Endothelial cell of umbilical vein (primary cell): ENCODE measurements at regions not wholly inside any gene's neighbourhood (a gene's known extent, or its start where the extent isn't known, plus 50 kb on each side); places are given as distances from the start of the nearest gene placed in this dataset.

Experiments used
- BruUV-seq: library from RNA; stranded (reverse); fragments of 400-500 nt; replicated peaks from 2 replicates; lab custom pipeline; 2021; lab: Mats Ljungman, UMichigan
- CTCF ChIA-PET: fragments of 300-600, 350-600 bp; sonication (Branson Sonifier 250); formaldehyde crosslinking; loops from one replicate; lab custom pipeline; 2021; ENCODE audit warnings: antibody characterized with exemption, inconsistent platforms; lab: Charles Lee
- POLR2A ChIA-PET: fragments of 300-600, 350-600 bp; sonication (Branson Sonifier 250); formaldehyde crosslinking; loops from one replicate; lab custom pipeline; 2021; ENCODE audit warnings: antibody characterized with exemption, inconsistent platforms; lab: Charles Lee
- DNase-seq: peaks from one replicate; pipeline ENCODE4 v3.0.0-alpha.2; 2011; ENCODE audit warnings: low read depth, low spot score
- FAIRE-seq: peaks from 2 replicates; lab custom pipeline; 2011; peaks lifted over from hg19 to GRCh38; lab: Jason Lieb, UNC
- H2AFZ ChIP-seq: 2 replicates; pipeline ENCODE4 v1.6.0; 2012; ENCODE audit warnings: low read depth, low read length, control low read depth, inconsistent platforms
- H3K27ac ChIP-seq: 2 replicates; pipeline ENCODE4 v1.5.1; 2011; ENCODE audit warnings: low read depth, mild to moderate bottlenecking, control low read depth, low read length, moderate library complexity; ENCODE audit not compliant: insufficient read depth
- H3K27me3 ChIP-seq, 2 experiments: 2 replicates each; pipeline versions ENCODE4 v1.6.0 to v1.6.1; 2011; ENCODE audit warnings: low read length in 2 of 2, mixed read lengths in 1 of 2; ENCODE audit not compliant: control insufficient read depth in 2 of 2, insufficient read depth in 2 of 2
- H3K36me3 ChIP-seq, 2 experiments: 2 replicates in 1 of 2; 3 replicates in 1 of 2; pipeline ENCODE4 v1.5.1; 2011; ENCODE audit warnings: low read length in 2 of 2, mild to moderate bottlenecking in 1 of 2, moderate library complexity in 1 of 2; ENCODE audit not compliant: control insufficient read depth in 2 of 2, insufficient read depth in 2 of 2; ENCODE audit errors: extremely low read depth in 1 of 2
- H3K4me1 ChIP-seq: 3 replicates; pipeline ENCODE4 v1.5.1; 2011; ENCODE audit warnings: mild to moderate bottlenecking, low read length; ENCODE audit not compliant: control insufficient read depth, insufficient read depth; ENCODE audit errors: extremely low read depth
- H3K4me2 ChIP-seq: 2 replicates; pipeline ENCODE4 v1.6.1; 2011; ENCODE audit warnings: low read length, control low read depth, mixed read lengths; ENCODE audit not compliant: insufficient read depth
- H3K4me3 ChIP-seq, 3 experiments: fragments of 200-600 bp in 1 of 3; sonication (generic), shearing (Covaris generic) in 1 of 3; replicated peaks in 1 of 3; 2 replicates each; pipeline ENCODE4 v1.5.1; 2011 to 2016; ENCODE audit warnings: control low read depth in 3 of 3, low read length in 3 of 3, mild to moderate bottlenecking in 2 of 3, inconsistent platforms in 1 of 3, low read depth in 1 of 3, moderate library complexity in 1 of 3; ENCODE audit not compliant: insufficient read depth in 1 of 3
- H3K79me2 ChIP-seq: 2 replicates; pipeline ENCODE4 v1.6.0; 2012; ENCODE audit warnings: low read length, inconsistent platforms; ENCODE audit not compliant: control insufficient read depth, insufficient read depth
- H3K9ac ChIP-seq: replicated peaks from 2 replicates; pipeline ENCODE3; 2011; ENCODE audit warnings: low read length, control low read depth; ENCODE audit not compliant: insufficient read depth; ENCODE audit errors: extremely low read depth
- H3K9me1 ChIP-seq: replicated peaks from 3 replicates; pipeline ENCODE4 v1.6.0; 2011; ENCODE audit warnings: mild to moderate bottlenecking, low read length; ENCODE audit not compliant: control insufficient read depth, insufficient read depth; ENCODE audit errors: extremely low read depth
- H3K9me3 ChIP-seq: replicated peaks from 2 replicates; pipeline ENCODE4 v1.5.1; 2012; ENCODE audit warnings: low read length, inconsistent platforms; ENCODE audit not compliant: control insufficient read depth, insufficient read depth
- H4K20me1 ChIP-seq: replicated peaks from 2 replicates; pipeline ENCODE3; 2011; ENCODE audit warnings: mild to moderate bottlenecking, low read length; ENCODE audit not compliant: control insufficient read depth, insufficient read depth; ENCODE audit errors: extremely low read depth
- EZH2 ChIP-seq: IDR thresholded peaks from 2 replicates; pipeline ENCODE4 v1.6.1; 2012; ENCODE audit warnings: borderline replicate concordance, low read depth, mild to moderate bottlenecking, moderate library complexity, low read length, inconsistent platforms; ENCODE audit not compliant: severe bottlenecking
- FOS ChIP-seq: IDR thresholded peaks from 2 replicates; pipeline ENCODE4 v1.6.1; 2011; ENCODE audit warnings: mild to moderate bottlenecking, low read length, moderate library complexity, borderline replicate concordance; ENCODE audit not compliant: insufficient read depth
- GATA2 ChIP-seq: IDR thresholded peaks from 2 replicates; pipeline ENCODE4 v1.7.0; 2011; ENCODE audit warnings: low read depth, mild to moderate bottlenecking, moderate library complexity, mixed read lengths, low read length; ENCODE audit not compliant: insufficient read length, insufficient read depth
- JUN ChIP-seq: IDR thresholded peaks from 2 replicates; pipeline ENCODE4 v1.6.1; 2011; ENCODE audit warnings: borderline replicate concordance, low read depth; ENCODE audit not compliant: insufficient read length, insufficient read depth
- MYC ChIP-seq: IDR thresholded peaks from one replicate; pipeline ENCODE4 v1.6.1; 2011; ENCODE audit warnings: mild to moderate bottlenecking, low read depth, low read length
- POLR2A ChIP-seq: IDR thresholded peaks from 2 replicates; pipeline ENCODE4 v1.6.1; 2012; ENCODE audit warnings: low read depth, mild to moderate bottlenecking, control low read depth, low read length
- POLR2AphosphoS5 ChIP-seq: IDR thresholded peaks from 2 replicates; pipeline ENCODE4 v1.6.1; 2012; ENCODE audit warnings: low read depth, mild to moderate bottlenecking, control low read depth, low read length, moderate library complexity; ENCODE audit not compliant: insufficient read depth
- dilution Hi-C: fragments of 300-500 bp; cut with MboI; formaldehyde crosslinking; loops from one replicate; pipeline ENCODE4 v1.15.0; 2019; ENCODE audit warnings: low sequenced_read_pairs; ENCODE audit not compliant: extremely low pct_ligation_motif_present
- intact Hi-C: fragments of 100-400 bp; cut with micrococcal nuclease; formaldehyde crosslinking; loops from one replicate; pipeline ENCODE4 v1.10.0; 2022
- TF ChIP-seq, protein P1 (sequence below), 2 donors: IDR thresholded peaks; 1 replicate in 1 of 2; 2 replicates in 1 of 2; pipeline ENCODE4 v1.5.1; 2011; ENCODE audit warnings: low read length in 2 of 2, mild to moderate bottlenecking in 2 of 2, moderate library complexity in 2 of 2, control low read depth in 1 of 2, inconsistent platforms in 1 of 2, low read depth in 1 of 2; ENCODE audit not compliant: insufficient read depth in 1 of 2; ENCODE audit errors: extremely low read depth in 1 of 2
- TF ChIP-seq, protein P2 (sequence below): IDR thresholded peaks from 2 replicates; pipeline ENCODE4 v1.6.1; 2011; ENCODE audit not compliant: insufficient read depth, insufficient read length

DNA sequence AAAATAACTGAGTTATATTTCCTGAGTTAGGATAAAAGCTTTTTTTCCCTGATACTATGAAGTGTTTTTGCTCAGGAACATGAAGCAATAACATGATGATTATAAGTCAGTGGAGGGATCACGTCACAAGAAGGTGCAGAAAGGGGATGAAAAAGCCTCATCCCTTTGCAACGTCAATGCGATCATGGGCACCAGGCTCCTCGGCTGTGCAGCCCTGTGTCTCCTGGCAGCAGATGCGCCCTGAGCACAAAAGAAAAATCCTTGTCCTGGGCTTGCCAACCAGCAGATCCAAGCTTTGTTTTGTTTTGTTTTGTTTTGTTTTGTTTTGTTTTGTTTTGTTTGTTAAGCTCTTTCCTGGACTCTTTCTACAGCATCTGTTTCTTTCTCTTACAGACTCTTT, 103.5 kb upstream of the PRSS1 start:
- H3K9ac ChIP-seq, result no peak overlapping the region
- H3K27me3 ChIP-seq, result peaks cover 16 to 37% of the 10 kb centered on the region in 2 experiments
- no peak overlapping the region for H3K4me2 ChIP-seq
- intact Hi-C loops (loop anchor here (5.0 kb wide), 1 partner anchor 182 kb away; no protein-coding TSS in a partner anchor), dilution Hi-C loops (no loop called here)
- H2AFZ ChIP-seq, result no peak overlapping the region
- H3K9me1 ChIP-seq, result no peaks in the 10 kb centered on the region
- POLR2A ChIA-PET, result no interaction called here
- no peaks in the 10 kb centered on the region for H3K36me3 ChIP-seq
- CTCF ChIA-PET, result interaction anchor here (0.8 to 2.4 kb wide), 9 partner anchors 8 to 227 kb away, joined by 3 to 8 read pairs (median 4); no protein-coding TSS in a partner anchor
- no peaks in the 10 kb centered on the region for H3K9me3 ChIP-seq
- no peak for TF ChIP-seq MYC
- TF ChIP-seq GATA2, result no peak
- TF ChIP-seq, protein P1, sequence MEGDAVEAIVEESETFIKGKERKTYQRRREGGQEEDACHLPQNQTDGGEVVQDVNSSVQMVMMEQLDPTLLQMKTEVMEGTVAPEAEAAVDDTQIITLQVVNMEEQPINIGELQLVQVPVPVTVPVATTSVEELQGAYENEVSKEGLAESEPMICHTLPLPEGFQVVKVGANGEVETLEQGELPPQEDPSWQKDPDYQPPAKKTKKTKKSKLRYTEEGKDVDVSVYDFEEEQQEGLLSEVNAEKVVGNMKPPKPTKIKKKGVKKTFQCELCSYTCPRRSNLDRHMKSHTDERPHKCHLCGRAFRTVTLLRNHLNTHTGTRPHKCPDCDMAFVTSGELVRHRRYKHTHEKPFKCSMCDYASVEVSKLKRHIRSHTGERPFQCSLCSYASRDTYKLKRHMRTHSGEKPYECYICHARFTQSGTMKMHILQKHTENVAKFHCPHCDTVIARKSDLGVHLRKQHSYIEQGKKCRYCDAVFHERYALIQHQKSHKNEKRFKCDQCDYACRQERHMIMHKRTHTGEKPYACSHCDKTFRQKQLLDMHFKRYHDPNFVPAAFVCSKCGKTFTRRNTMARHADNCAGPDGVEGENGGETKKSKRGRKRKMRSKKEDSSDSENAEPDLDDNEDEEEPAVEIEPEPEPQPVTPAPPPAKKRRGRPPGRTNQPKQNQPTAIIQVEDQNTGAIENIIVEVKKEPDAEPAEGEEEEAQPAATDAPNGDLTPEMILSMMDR (IDR thresholded peaks at IDR 0.05; ENCODE audit: extremely low read depth in 1 of 2, insufficient read depth in 1 of 2, low read depth in 1 of 2, low read length in 2 of 2), result no peak
- TF ChIP-seq EZH2, result no peak
- TF ChIP-seq POLR2A, result no peak
- TF ChIP-seq FOS, result no peak
- no peak for TF ChIP-seq POLR2AphosphoS5
- TF ChIP-seq, protein P2, sequence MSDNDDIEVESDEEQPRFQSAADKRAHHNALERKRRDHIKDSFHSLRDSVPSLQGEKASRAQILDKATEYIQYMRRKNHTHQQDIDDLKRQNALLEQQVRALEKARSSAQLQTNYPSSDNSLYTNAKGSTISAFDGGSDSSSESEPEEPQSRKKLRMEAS, result no peak
- no peak for TF ChIP-seq JUN
- H3K79me2 ChIP-seq, result no peaks in the 10 kb centered on the region
- BruUV-seq, result no TSS peak
- H4K20me1 ChIP-seq, result no peaks in the 10 kb centered on the region
- no peak overlapping the region for H3K27ac ChIP-seq
- H3K4me1 ChIP-seq, result no peaks in the 10 kb centered on the region
- no peak overlapping the region for H3K4me3 ChIP-seq
- FAIRE-seq (no peak), DNase-seq (no peak)
